HUES48 (cell line): ENCODE measurements at regions not wholly inside any gene's neighbourhood (a gene's known extent, or its start where the extent isn't known, plus 50 kb on each side); places are given as distances from the start of the nearest gene placed in this dataset.
"Not testable (repeated sequence)": the region's sequence is repeated elsewhere in the genome, so short reads cannot be mapped to it uniquely, and the experiment has no call there.

Experiments used
- H3K27ac ChIP-seq: one replicate; pipeline ENCODE4 v1.7.0; 2013; ENCODE audit warnings: low read depth, low read length, inconsistent platforms
- H3K27me3 ChIP-seq: 2 replicates; pipeline ENCODE4 v1.6.1; 2013; ENCODE audit warnings: mild to moderate bottlenecking, low read length; ENCODE audit not compliant: control insufficient read depth, insufficient read depth
- H3K36me3 ChIP-seq: 2 replicates; pipeline ENCODE4 v1.6.1; 2013; ENCODE audit warnings: low read length; ENCODE audit not compliant: control insufficient read depth, insufficient read depth
- H3K4me1 ChIP-seq: 2 replicates; pipeline ENCODE4 v1.6.1; 2013; ENCODE audit warnings: mild to moderate bottlenecking, low read length; ENCODE audit not compliant: control insufficient read depth, insufficient read depth
- H3K4me3 ChIP-seq: 2 replicates; pipeline ENCODE4 v1.5.1; 2013; ENCODE audit warnings: mild to moderate bottlenecking, low read depth, low read length
- H3K9ac ChIP-seq: 2 replicates; pipeline ENCODE4 v1.6.1; 2013; ENCODE audit warnings: mild to moderate bottlenecking, low read depth, low read length, moderate library complexity
- H3K9me3 ChIP-seq: 2 replicates; pipeline ENCODE4 v1.6.1; 2013; ENCODE audit warnings: low read length; ENCODE audit not compliant: control insufficient read depth, insufficient read depth

DNA sequence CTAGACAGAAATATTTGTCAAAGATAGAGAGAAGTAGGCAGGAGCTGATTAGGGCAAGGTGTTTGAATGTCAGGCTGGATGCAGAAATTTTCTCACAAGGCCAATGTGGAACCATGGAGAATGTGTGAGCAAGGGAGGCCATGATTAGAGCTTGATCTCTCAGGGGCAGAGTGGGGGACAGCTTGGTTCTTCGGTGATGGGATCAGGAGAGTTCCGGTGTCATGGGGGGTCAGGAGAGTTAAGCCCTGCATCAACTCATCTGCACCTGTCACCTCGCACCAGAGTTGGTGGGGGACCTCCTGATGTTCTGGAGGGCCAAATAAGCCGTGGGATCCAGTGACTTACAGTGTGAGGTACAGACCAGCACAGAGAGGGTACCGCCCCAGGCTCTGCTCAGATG lies 175.1 kb upstream of the TPTE start:
- H3K27me3 ChIP-seq, H3K4me1 ChIP-seq, H3K27ac ChIP-seq, H3K36me3 ChIP-seq, H3K9ac ChIP-seq: not testable (repeated sequence)
- H3K4me3 ChIP-seq: 0 out of 2 replicates have a peak overlapping the region, but pooled peaks have one; percentile 10
- peaks cover 70% of the 10 kb centered on the region for H3K9me3 ChIP-seq

DNA sequence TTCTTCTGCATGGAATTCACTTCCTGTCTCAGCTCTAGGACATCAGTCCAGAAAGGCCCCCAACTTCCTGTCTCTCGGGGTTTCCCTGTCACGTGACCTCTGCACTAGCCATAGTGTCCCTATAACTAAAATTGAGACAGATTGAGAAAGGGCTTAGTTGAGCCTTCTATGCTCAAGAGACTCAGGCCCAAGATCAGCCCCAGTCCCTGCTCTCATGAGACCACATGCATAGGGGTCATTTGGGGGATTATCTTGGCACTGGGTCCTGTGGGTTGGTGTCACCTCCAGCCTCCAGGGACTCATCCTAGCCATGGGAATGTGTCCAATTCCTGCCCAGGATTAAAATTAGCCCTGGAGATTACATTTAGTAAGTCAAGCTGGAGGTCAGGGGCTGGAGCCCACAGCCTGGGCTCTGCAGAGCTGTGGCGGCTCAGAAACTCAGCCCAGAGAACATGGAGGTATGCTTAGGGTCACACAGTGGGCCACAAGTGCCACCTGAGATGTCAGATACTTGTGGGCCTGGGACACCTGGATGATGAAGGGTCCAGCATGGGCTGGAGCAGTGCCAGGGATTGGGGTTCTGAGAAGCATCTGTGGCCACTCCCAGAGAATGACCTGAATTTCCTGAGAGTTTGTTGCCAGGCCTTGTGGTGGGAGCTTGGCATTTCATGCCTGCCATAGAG lies 174.3 kb upstream of the TPTE start:
- H3K36me3 ChIP-seq, H3K4me1 ChIP-seq, H3K27me3 ChIP-seq, H3K27ac ChIP-seq, H3K9ac ChIP-seq: not testable (repeated sequence)
- Histone ChIP-seq H3K9me3 (peaks cover 72% of the 10 kb centered on the region), H3K4me3 (peak overlapping the region; percentile 3; the same call in 1 of the 2 replicates)

DNA sequence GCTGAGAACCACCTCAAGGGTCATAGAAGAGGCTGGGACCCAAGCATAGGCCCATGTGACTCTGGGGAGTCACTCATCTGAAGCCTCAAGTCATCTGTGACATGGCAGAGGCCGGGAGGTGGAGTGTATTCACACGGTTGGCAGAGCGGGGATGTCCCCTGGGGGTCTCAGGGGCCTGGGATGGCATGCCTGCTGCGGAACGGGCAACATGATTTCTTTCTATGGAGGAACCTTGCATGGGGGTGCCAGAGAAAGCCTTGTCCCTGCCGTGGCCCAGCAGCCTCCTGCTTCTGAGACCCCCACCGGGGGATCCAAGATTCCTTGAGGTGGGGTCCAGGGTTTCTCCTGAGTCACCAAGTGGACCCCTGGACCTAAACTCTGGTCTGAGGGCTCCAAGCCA lies 173.7 kb upstream of the TPTE start:
- peaks cover 75% of the 10 kb centered on the region for H3K9me3 ChIP-seq
- not testable (repeated sequence) for H3K4me3 ChIP-seq, H3K27me3 ChIP-seq, H3K9ac ChIP-seq, H3K36me3 ChIP-seq, H3K27ac ChIP-seq, H3K4me1 ChIP-seq

DNA sequence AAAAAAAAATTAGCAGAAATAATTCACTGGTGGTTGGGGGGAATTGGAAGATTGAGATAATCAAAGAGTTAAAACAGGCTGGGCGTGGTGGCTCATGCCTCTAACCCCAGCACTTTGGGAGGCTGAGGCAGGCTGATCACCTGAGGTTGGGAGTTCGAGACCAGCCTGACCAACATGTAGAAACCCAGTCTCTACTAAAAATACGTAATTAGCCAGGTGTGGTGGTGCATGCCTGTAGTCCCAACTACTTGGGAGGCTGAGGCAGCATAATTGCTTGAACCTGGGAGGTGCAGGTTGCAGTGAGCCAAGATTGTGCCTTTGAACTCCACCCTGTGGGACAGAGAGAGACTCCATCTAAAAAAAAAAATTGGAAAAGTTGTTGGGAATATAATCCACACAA lies 173.2 kb upstream of the TPTE start:
- not testable (repeated sequence) for H3K4me1 ChIP-seq, H3K36me3 ChIP-seq, H3K4me3 ChIP-seq, H3K9ac ChIP-seq, H3K27ac ChIP-seq, H3K27me3 ChIP-seq
- peaks cover 77% of the 10 kb centered on the region for H3K9me3 ChIP-seq

DNA sequence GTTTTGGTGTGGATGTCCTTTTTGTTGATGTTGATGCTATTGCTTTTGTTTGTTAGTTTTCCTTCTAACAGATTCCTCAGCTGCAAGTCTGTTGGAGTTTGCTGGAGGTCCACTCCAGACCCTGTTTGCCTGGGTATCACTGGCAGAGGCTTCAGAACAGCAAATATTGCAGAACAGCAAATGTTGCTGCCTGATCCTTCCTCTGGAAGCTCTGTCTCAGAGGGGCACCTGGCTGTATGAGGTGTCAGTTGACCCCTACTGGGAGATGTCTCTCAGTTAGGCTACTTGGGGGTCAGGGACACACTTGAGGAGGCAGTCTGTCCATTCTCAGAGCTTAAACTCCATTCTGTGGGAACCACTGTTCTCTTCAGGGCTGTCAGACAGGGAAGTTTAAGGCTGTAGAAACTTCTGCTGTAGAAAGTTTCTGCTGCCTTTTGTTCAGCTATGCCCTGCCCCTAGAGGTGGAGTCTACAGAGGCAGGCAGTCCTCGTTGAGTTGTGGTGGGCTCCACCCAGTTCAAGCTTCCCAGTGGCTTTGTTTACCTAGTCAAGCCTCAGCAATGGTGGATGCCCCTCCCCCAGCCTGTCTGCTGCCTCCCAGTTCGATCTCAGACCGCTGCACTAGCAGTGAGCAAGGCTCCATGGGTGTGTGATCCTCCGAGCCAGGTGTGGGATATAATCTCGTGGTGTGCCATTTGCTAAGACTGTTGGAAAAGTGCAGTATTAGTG lies 166.4 kb upstream of the TPTE start:
- Histone ChIP-seq H3K9me3 (peaks cover 83% of the 10 kb centered on the region), H3K4me3 (0 out of 2 replicates have a peak overlapping the region, but pooled peaks have one; percentile 19)
- not testable (repeated sequence) for H3K36me3 ChIP-seq, H3K4me1 ChIP-seq, H3K27me3 ChIP-seq, H3K9ac ChIP-seq, H3K27ac ChIP-seq

DNA sequence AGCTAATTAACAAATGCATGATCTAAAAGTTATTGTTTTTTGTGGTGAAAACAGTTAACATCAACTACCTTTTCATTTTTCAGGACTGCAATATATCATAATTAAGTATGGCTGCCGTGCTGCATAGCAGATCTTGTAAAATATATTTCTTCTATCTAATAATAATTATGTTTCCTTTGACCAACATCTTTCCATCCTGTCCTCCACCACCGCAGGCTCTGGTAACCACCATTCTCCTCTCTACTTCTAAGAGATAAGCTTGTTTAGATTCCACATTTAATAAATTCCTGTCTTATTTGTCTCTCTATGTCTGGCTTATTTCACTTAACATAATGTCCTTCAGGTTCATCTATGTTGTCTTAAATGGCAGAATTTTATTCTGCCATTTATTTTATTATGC lies 162.3 kb upstream of the TPTE start:
- not testable (repeated sequence) for H3K36me3 ChIP-seq, H3K9ac ChIP-seq, H3K27me3 ChIP-seq, H3K27ac ChIP-seq, H3K4me1 ChIP-seq, H3K4me3 ChIP-seq
- H3K9me3 ChIP-seq: peaks cover 90% of the 10 kb centered on the region

DNA sequence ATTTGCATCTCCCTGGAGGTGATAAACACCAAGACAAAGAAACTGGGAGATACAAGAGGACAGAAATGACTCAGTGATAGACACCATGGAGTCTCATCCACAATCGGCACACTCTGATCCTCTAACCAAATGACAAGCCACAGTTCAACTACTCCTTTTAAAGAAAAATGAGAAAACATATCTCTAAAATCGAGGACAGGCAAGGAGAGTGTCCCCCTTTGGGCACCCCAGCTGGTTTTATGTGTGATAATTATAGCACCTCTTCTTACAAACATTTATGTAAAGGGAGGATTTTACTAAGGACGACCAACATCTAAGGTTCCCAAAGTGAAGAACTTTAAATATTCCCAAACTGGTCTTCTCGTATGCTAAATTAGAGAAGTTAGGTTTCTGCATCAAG lies 161.5 kb upstream of the TPTE start:
- H3K36me3 ChIP-seq, H3K9ac ChIP-seq, H3K27ac ChIP-seq, H3K27me3 ChIP-seq, H3K4me1 ChIP-seq: not testable (repeated sequence)
- Histone ChIP-seq H3K4me3 (peak overlapping the region; percentile 1; the same call in 1 of the 2 replicates), H3K9me3 (peaks cover 82% of the 10 kb centered on the region)

DNA sequence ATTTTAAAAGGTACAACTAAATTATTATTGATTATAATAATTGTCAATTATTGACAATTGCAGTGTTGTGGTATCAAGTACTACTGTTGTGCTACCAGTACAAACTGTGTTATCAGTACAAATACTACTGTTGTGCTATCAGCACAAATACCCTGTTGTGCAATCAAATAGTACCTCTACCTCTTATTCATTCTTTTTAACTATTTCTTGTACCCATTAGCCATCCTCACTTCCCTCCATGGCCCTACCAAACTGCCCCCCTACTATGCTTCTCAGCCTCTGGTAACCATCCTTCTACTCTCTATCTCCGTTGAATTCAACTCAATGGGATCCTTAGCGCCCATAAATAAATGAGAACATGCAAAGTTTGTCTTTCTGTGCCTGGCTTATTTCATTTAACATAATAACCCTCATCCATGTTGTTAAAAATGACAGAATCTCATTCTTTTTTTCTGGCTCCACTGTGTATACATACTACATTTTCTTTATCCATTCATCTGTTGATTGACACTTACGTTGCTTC lies 160.1 kb upstream of the TPTE start:
- Histone ChIP-seq H3K9me3 (peaks cover 71% of the 10 kb centered on the region), H3K4me3 (peak overlapping the region; percentile 5; the same call in 1 of the 2 replicates)
- not testable (repeated sequence) for H3K27ac ChIP-seq, H3K27me3 ChIP-seq, H3K4me1 ChIP-seq, H3K9ac ChIP-seq, H3K36me3 ChIP-seq

DNA sequence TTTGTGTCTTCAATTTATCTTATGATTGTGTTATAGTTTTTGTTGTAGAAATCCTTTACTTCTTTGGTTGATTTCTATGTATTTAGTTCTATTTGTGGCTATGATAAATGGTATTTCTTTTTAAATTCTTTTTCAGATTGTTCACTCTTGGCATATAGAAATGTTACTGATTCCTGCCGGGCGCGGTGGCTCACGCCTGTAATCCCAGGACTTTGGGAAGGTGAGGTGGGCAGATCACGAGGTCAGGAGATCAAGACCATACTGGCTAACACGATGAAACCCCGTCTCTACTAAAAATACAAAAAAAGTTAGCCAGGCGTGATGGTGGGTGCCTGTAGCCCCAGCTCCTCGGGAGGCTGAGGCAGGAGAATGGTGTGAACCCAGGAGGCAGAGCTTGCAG lies 158.6 kb upstream of the TPTE start:
- H3K9me3 ChIP-seq: peaks cover 62% of the 10 kb centered on the region
- H3K27ac ChIP-seq, H3K9ac ChIP-seq, H3K4me1 ChIP-seq, H3K27me3 ChIP-seq, H3K36me3 ChIP-seq, H3K4me3 ChIP-seq: not testable (repeated sequence)

DNA sequence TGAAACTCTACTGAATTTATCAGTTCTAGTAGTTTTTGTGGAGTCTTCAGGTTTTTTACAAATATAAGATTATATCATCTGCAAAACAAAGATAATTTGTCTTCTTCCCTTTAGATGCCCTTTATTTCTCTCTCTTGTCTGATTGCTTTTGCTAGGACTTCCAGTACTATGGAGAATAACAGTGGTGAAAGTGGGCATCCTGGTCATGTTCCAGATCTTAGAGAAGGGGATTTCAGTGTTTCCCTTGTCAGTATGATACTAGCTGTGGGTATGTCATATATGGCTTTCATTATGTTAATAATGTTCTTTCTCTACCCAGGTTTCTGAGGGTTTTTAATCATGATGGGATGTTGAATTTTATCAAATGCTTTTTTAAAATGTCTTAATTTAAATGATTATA lies 158.1 kb upstream of the TPTE start:
- not testable (repeated sequence) for H3K27ac ChIP-seq, H3K36me3 ChIP-seq, H3K4me1 ChIP-seq, H3K9ac ChIP-seq, H3K27me3 ChIP-seq
- H3K9me3 ChIP-seq: peaks cover 59% of the 10 kb centered on the region
- H3K4me3 ChIP-seq: peak overlapping the region; percentile 37; the same call in 1 of the 2 replicates

DNA sequence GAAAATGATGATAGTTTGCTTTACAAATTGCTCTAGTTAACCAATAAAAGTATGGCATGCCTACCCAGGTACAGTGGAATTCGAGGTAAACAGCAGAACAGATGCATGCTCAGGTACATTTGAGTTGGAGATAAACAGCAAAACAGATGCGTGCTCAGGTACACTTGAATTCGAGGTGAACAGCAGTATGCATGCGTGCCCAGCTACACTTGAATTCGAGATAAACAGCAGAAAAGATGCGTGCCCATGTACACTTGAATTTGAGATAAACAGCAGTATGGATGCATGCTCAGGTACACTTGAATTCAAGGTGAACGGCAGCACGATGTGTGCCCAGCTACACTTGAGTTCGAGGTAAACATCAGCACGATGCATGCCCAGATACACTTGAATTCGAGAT lies 155.2 kb upstream of the TPTE start:
- peaks cover 36% of the 10 kb centered on the region for H3K9me3 ChIP-seq
- H3K27me3 ChIP-seq, H3K4me1 ChIP-seq, H3K4me3 ChIP-seq, H3K36me3 ChIP-seq, H3K9ac ChIP-seq, H3K27ac ChIP-seq: not testable (repeated sequence)
